HG02981 (cell line): ENCODE measurements at regions not wholly inside any gene's neighbourhood (a gene's known extent, or its start where the extent isn't known, plus 50 kb on each side); places are given as distances from the start of the nearest gene placed in this dataset.

ENCODE experiments used
- ATAC-seq: cut with Tn5 transposase; IDR thresholded peaks from one replicate; pipeline ENCODE4 v1.9.1; 2021; ENCODE audit warnings: mild to moderate bottlenecking, moderate library complexity; ENCODE audit not compliant: unreplicated experiment

GRCh38 chr2:34660741-34661140 lies 1061.6 kb upstream of the FAM98A start:
- ATAC-seq: no peak

- peak; percentile 100 for ATAC-seq
These were observed 1057.5 kb upstream of the FAM98A start for GRCh38 chr2:34656632-34657031.

- ATAC-seq: no peak
These were observed 1053.5 kb upstream of the FAM98A start for GRCh38 chr2:34652636-34653035.

- ATAC-seq: no peak
These were observed 1047.8 kb upstream of the FAM98A start for GRCh38 chr2:34646901-34647300.

- ATAC-seq: no peak
These were observed 1033.2 kb upstream of the FAM98A start for GRCh38 chr2:34632327-34632726.

- ATAC-seq: no peak
These were observed 1027.9 kb upstream of the FAM98A start for GRCh38 chr2:34627003-34627402.

- no peak for ATAC-seq
These were observed 1005.1 kb upstream of the FAM98A start for GRCh38 chr2:34604164-34604563.

GRCh38 chr2:34602262-34602661 lies 1003.2 kb upstream of the FAM98A start:
- ATAC-seq: peak; percentile 66

GRCh38 chr2:34601561-34601960 lies 1002.5 kb upstream of the FAM98A start:
- ATAC-seq: no peak

- no peak for ATAC-seq
These were observed 979.5 kb upstream of the FAM98A start for GRCh38 chr2:34578641-34579040.

- ATAC-seq: no peak
These were observed 971.3 kb upstream of the FAM98A start for GRCh38 chr2:34570266-34570872.

- no peak for ATAC-seq
These were observed 968.0 kb upstream of the FAM98A start for GRCh38 chr2:34567128-34567527.

GRCh38 chr2:34552337-34552736 lies 953.2 kb upstream of the FAM98A start:
- ATAC-seq: no peak

- ATAC-seq: no peak
These were observed 950.7 kb upstream of the FAM98A start for GRCh38 chr2:34549710-34550345.

GRCh38 chr2:34547900-34548299 lies 948.8 kb upstream of the FAM98A start:
- ATAC-seq: no peak

- ATAC-seq: no peak
These were observed 948.2 kb upstream of the FAM98A start for GRCh38 chr2:34547340-34547739.

GRCh38 chr2:34545486-34546136 lies 946.5 kb upstream of the FAM98A start:
- ATAC-seq: no peak

GRCh38 chr2:34534761-34535160 lies 935.7 kb upstream of the FAM98A start:
- no peak for ATAC-seq

GRCh38 chr2:34534341-34534740 lies 935.2 kb upstream of the FAM98A start:
- ATAC-seq: no peak

GRCh38 chr2:34533585-34534183 lies 934.6 kb upstream of the FAM98A start:
- no peak for ATAC-seq

- no peak for ATAC-seq
These were observed 930.9 kb upstream of the FAM98A start for GRCh38 chr2:34529965-34530364.

GRCh38 chr2:34523958-34524514 lies 924.9 kb upstream of the FAM98A start:
- no peak for ATAC-seq
